HG03558 (cell line): ENCODE measurements at regions not wholly inside any gene's neighbourhood (a gene's known extent, or its start where the extent isn't known, plus 50 kb on each side); places are given as distances from the start of the nearest gene placed in this dataset.
"Not testable (repeated sequence)": the region's sequence is repeated elsewhere in the genome, so short reads cannot be mapped to it uniquely, and the experiment has no call there.

Source experiments
- ATAC-seq: cut with Tn5 transposase; IDR thresholded peaks from one replicate; pipeline ENCODE4 v1.9.1; 2021; ENCODE audit warnings: moderate number of reproducible peaks; ENCODE audit not compliant: unreplicated experiment; ENCODE audit errors: extremely low read depth

DNA sequence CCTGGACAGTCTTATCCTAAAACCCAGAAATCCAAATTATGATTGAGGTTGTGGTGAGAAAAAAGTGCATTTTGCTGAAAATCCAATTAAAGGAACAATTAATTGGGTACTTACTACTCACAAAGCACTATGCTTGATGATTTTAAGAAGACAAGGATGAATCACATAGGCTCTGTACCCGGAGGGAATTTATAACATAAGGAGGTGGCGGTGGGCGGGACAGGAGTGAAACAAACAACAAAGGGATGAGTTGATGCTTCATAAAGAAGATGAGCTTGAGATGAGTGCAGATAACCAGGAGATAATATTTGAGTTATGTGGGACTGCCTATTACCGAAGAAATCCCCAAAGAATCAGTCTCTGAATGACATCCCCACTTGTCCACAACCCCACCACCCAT, 171.1 kb upstream of the FZD8 start:
- ATAC-seq, result no peak

DNA sequence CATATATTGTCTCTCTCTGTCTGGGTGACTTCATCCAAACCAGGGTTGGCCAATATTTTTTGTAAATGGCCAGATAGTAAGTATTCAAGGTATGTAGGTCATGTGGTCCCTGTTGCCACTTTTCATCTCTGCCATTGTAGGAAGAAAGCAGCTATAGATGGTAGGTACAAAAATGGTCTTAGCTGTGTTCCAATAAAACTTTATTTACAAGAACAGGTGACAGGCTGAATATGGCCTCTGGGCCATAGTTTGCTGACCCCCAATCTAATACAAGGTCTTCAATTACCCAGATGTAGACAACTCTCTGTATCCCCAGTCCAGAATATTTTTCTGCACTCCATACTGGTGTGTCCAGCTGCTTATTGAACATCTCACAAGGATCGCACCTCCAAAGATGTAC, 166.2 kb upstream of the FZD8 start:
- no peak for ATAC-seq

DNA sequence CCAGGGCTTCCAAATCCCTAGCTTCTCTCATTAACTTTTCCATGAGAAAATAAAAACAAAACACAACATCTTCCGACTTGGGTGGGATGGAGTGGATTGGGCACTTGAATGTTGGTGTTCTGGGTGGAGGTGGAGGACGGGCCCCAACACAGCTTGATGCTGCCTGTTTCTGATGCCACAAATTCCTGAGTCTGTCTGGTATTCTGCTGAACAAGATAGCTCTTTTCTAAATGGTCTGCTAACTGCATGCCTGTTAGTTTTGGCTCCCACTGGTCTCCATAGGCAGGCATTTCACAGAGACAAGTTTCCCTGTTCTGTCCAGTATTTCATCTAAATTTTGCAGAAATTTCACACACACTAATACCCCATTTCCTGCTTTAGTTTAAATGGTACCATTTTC, 160.9 kb upstream of the FZD8 start:
- no peak for ATAC-seq

DNA sequence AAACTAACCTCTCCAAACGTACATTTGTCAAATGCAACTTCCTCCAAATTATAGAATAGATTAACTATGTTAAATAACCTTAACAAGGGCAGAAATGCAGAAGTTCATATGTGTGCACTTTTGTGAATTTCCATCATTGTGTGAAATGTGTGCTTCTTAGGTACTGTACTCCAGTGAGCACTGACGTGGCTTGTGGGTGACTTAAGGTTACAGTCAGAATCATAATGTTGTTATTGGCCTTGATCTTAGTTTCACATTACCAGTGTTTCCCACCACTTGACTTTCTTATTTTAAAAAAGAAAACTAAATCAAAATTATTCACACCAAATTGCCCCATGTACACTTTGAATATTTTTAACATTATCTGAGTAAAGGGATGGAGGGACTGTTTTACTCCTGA, 155.1 kb upstream of the FZD8 start:
- ATAC-seq, result no peak

- ATAC-seq, result no peak
Observed at GRCh38 chr10:35795131-35795824, 153.2 kb upstream of the FZD8 start.

GRCh38 chr10:35794703-35795102, 152.6 kb upstream of the FZD8 start:
- no peak for ATAC-seq

- ATAC-seq, result no peak
Observed at GRCh38 chr10:35792291-35792690, 150.2 kb upstream of the FZD8 start.

- no peak for ATAC-seq
Observed at GRCh38 chr10:35789996-35790395, 147.9 kb upstream of the FZD8 start.

DNA sequence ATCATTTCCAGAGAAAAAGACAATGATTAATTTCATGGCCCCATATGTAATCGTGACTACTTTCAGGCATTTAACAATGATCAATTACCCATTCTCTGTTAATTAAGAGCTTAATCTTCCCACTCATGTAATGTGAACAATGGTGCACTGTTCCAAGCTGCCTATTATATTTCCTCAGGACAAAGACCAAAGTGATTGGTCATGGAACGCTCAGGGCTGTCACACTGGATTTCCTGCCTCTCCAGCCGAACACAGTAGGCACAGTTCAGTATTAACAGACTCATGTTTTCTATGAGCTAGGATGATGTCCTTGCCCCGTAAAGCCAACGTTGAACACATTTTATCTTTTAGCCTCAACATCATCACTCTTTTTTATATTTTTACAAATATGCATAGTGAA, 142.7 kb upstream of the FZD8 start:
- ATAC-seq, result no peak

GRCh38 chr10:35783305-35783838, 141.3 kb upstream of the FZD8 start:
- no peak for ATAC-seq

GRCh38 chr10:35781643-35782035, 139.5 kb upstream of the FZD8 start:
- no peak for ATAC-seq

GRCh38 chr10:35780970-35781642, 139.0 kb upstream of the FZD8 start:
- no peak for ATAC-seq

GRCh38 chr10:35778306-35778705, 136.2 kb upstream of the FZD8 start:
- no peak for ATAC-seq

- not testable (repeated sequence) for ATAC-seq
Observed at GRCh38 chr10:35776557-35776956, 134.5 kb upstream of the FZD8 start.

- no peak for ATAC-seq
Observed at GRCh38 chr10:35774109-35774508, 132.0 kb upstream of the FZD8 start.

GRCh38 chr10:35770817-35771355, 128.8 kb upstream of the FZD8 start:
- no peak for ATAC-seq

- no peak for ATAC-seq
Observed at GRCh38 chr10:35769795-35770194, 127.7 kb upstream of the FZD8 start.

- ATAC-seq, result no peak
Observed at GRCh38 chr10:35768731-35769130, 126.6 kb upstream of the FZD8 start.

DNA sequence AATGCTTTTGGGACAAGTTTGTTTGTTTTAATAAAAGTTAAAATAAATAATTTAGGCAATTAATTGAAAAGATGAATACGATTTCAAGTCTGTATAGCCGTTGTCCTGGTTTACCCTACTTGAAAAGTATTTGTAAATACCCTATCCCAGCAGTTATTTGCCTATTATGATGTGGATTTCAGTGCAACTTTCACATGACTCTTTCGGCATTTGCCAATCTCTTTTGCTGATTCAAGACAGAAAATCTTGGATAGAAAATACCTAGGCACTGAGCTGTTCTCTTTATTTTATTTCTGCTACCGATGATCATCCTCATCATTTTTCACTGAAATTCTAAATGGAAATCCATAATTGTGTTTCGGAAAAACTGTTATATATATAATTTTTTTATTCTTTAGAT, 125.9 kb upstream of the FZD8 start:
- no peak for ATAC-seq

DNA sequence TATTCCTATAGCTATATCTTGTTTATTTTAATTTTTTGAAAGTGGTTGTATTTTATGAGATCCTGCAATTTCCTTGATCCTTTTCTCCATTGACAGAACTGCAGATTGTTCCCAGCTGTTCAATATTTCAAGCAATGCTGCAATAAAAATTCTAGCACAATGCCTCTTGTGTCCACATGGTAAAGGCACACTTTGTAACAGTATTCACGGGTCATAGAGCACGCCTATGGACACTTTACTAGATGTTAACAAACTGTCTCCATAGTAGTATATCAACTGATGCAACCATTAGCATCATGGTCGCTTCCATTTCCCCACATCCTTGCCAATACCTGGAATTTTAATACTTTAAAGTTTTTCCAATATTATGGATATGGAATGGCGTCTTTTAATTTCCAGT, 123.9 kb upstream of the FZD8 start:
- no peak for ATAC-seq

- ATAC-seq, result no peak
Observed at GRCh38 chr10:35765066-35765527, 123.0 kb upstream of the FZD8 start.
